GM18870 (cell line): ENCODE measurements at regions not wholly inside any gene's neighbourhood (a gene's known extent, or its start where the extent isn't known, plus 50 kb on each side); places are given as distances from the start of the nearest gene placed in this dataset.
"Not testable (repeated sequence)": the region's sequence is repeated elsewhere in the genome, so short reads cannot be mapped to it uniquely, and the experiment has no call there.

Source experiments
- ATAC-seq: cut with Tn5 transposase; IDR thresholded peaks from one replicate; pipeline ENCODE4 v1.9.1; 2021; ENCODE audit warnings: moderate library complexity; ENCODE audit not compliant: unreplicated experiment

GRCh38 chr22:22061085-22062077 lies 78.8 kb upstream of the TOP3B start:
- no peak for ATAC-seq

- no peak for ATAC-seq
Measured at GRCh38 chr22:22060200-22061084, 77.9 kb upstream of the TOP3B start.

GRCh38 chr22:22059291-22060002 lies 76.9 kb upstream of the TOP3B start:
- no peak for ATAC-seq

- no peak for ATAC-seq
Measured at GRCh38 chr22:22058633-22059290, 76.2 kb upstream of the TOP3B start.

- ATAC-seq: no peak
Measured at GRCh38 chr22:22057617-22058378, 75.2 kb upstream of the TOP3B start.

GRCh38 chr22:22056809-22057594 lies 74.4 kb upstream of the TOP3B start:
- not testable (repeated sequence) for ATAC-seq

GRCh38 chr22:22052548-22053139 lies 70.1 kb upstream of the TOP3B start:
- ATAC-seq: not testable (repeated sequence)

- ATAC-seq: not testable (repeated sequence)
Measured at GRCh38 chr22:22051032-22051431, 68.4 kb upstream of the TOP3B start.

- ATAC-seq: no peak
Measured at GRCh38 chr22:22050141-22050775, 67.7 kb upstream of the TOP3B start.

- no peak for ATAC-seq
Measured at GRCh38 chr22:22049684-22050083, 67.1 kb upstream of the TOP3B start.

- no peak for ATAC-seq
Measured at GRCh38 chr22:22048981-22049531, 66.5 kb upstream of the TOP3B start.

GRCh38 chr22:22048318-22048942 lies 65.8 kb upstream of the TOP3B start:
- ATAC-seq: no peak

GRCh38 chr22:22047776-22048175 lies 65.2 kb upstream of the TOP3B start:
- ATAC-seq: no peak

GRCh38 chr22:22047266-22047665 lies 64.7 kb upstream of the TOP3B start:
- no peak for ATAC-seq

GRCh38 chr22:22046370-22046769 lies 63.8 kb upstream of the TOP3B start:
- no peak for ATAC-seq

- no peak for ATAC-seq
Measured at GRCh38 chr22:22045571-22046335, 63.2 kb upstream of the TOP3B start.

- no peak for ATAC-seq
Measured at GRCh38 chr22:22044153-22044552, 61.6 kb upstream of the TOP3B start.
